ENCODE measurements at regions not wholly inside any gene's neighbourhood (a gene's known extent, or its start where the extent isn't known, plus 50 kb on each side); places are given as distances from the start of the nearest gene placed in this dataset.
A peak's percentile ranks its signal among the peaks of the same experiment; 100 is the strongest.
"Not testable (repeated sequence)": the region's sequence is repeated elsewhere in the genome, so short reads cannot be mapped to it uniquely, and the experiment has no call there.

DNA sequence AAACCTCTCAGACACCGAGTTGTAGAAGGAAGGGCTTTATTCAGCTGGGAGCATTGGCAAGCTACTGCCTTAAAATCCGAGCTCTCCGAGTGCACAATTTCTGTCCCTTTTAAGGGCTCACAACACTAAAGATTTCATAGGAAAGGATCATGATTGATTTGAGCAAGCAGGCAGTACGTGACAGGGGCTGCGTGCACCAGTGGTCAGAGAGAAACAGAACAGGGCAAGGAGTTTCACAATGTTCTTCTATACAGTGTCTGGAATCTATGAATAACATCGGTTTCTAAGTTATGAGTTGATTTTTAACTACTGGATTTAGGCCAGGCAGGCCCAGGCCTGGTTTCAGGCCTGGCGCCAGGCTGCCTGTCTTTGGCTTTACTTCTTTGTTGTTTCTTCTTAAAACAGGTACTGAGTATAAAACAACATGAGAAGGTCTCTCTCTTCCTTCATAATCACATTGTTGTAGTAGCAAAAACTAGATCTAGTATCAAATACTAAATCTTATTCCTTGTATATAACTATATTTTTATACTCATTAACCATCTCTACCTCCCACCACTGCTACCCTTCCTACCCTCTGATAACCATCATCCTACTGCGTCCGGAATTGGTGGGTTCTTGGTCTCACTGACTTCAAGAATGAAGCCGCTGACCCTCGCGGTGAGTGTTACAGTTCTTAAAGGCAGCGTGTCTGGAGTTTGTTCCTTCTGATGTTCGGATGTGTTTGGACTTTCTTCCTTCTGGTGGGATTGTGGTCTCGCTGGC lies 1212.5 kb downstream of the OTOL1 start:
- H3K79me2 ChIP-seq (ENCODE audit: insufficient read depth, low read length); H3K27ac ChIP-seq (ENCODE audit: low read depth, low read length); H3K9me3 ChIP-seq (ENCODE audit: low read depth, low read length); H3K4me3 ChIP-seq (ENCODE audit: insufficient read depth, low read length); H4K20me1 ChIP-seq (ENCODE audit: insufficient read depth, low read length); H3K36me3 ChIP-seq (ENCODE audit: insufficient read depth, low read length); H3K4me1 ChIP-seq (ENCODE audit: insufficient read depth, low read length); DNase-seq (ENCODE audit: insufficient read length, low spot score, missing footprints); H3K27me3 ChIP-seq (ENCODE audit: insufficient read depth, low read length): not testable (repeated sequence)
- Histone ChIP-seq H3K4me2 (ENCODE audit: insufficient read depth, low read length) (peak overlapping the region; percentile 47), H2AFZ (ENCODE audit: low read length) (peak overlapping the region; percentile 57)

DNA sequence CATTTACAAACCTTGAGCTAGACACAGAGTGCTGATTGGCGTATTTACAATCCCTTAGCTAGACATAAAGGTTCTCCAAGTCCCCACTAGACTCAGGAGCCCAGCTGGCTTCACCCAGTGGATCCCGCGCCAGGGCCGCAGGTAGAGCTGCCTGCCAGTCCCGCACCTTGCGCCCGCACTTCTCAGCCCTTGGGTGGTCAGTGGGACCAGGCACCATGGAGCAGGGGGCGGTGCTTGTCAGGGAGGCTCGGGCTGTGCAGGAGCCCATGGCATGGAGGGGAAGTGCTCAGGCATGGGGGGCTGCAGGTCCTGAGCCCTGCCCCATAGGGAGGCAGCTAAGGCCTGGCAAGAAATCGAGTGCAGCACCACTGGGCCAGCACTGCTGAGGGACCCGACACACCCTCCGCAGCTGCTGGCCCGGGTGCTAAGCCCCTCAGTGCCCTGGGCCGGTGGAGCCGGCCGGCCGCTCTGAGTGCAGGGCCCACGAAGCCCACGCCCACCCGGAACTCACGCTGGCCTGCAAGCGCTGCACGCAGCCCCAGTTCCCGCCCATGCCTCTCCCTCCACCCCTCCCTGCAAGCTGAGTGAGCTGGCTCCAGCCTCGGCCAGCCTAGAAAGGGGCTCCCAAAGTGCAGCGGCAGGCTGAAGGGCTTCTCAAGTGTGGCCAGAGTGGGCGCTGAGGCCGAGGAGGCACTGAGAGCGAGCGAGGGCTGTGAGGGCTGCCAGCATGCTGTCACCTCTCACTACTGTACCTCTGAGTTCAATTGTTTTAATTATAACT lies 1213.9 kb downstream of the OTOL1 start:
- no peaks in the 10 kb centered on the region for H3K27me3 ChIP-seq (ENCODE audit: insufficient read depth, low read length)
- no peak for DNase-seq (ENCODE audit: insufficient read length, low spot score, missing footprints)
- H3K4me1 ChIP-seq (ENCODE audit: insufficient read depth, low read length), result no peaks in the 10 kb centered on the region
- TF ChIP-seq, protein P1, sequence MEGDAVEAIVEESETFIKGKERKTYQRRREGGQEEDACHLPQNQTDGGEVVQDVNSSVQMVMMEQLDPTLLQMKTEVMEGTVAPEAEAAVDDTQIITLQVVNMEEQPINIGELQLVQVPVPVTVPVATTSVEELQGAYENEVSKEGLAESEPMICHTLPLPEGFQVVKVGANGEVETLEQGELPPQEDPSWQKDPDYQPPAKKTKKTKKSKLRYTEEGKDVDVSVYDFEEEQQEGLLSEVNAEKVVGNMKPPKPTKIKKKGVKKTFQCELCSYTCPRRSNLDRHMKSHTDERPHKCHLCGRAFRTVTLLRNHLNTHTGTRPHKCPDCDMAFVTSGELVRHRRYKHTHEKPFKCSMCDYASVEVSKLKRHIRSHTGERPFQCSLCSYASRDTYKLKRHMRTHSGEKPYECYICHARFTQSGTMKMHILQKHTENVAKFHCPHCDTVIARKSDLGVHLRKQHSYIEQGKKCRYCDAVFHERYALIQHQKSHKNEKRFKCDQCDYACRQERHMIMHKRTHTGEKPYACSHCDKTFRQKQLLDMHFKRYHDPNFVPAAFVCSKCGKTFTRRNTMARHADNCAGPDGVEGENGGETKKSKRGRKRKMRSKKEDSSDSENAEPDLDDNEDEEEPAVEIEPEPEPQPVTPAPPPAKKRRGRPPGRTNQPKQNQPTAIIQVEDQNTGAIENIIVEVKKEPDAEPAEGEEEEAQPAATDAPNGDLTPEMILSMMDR (IDR thresholded peaks at IDR 0.05; ENCODE audit: extremely low read depth, low read depth, low read length), result no peak
- no peaks in the 10 kb centered on the region for H3K36me3 ChIP-seq (ENCODE audit: insufficient read depth, low read length)
- no peaks in the 10 kb centered on the region for H3K79me2 ChIP-seq (ENCODE audit: insufficient read depth, low read length)
- H4K20me1 ChIP-seq (ENCODE audit: insufficient read depth, low read length), result no peaks in the 10 kb centered on the region
- H3K9me3 ChIP-seq (ENCODE audit: low read depth, low read length), result no peaks in the 10 kb centered on the region
- H3K4me2 ChIP-seq (ENCODE audit: insufficient read depth, low read length), result no peak overlapping the region
- no peak overlapping the region for H2AFZ ChIP-seq (ENCODE audit: low read length)
- no peak overlapping the region for H3K4me3 ChIP-seq (ENCODE audit: insufficient read depth, low read length)
- no peak overlapping the region for H3K27ac ChIP-seq (ENCODE audit: low read depth, low read length)

GRCh38 chr3:162717074-162717473 lies 1220.5 kb downstream of the OTOL1 start:
- H3K27me3 ChIP-seq (ENCODE audit: insufficient read depth, low read length); H3K36me3 ChIP-seq (ENCODE audit: insufficient read depth, low read length); H2AFZ ChIP-seq (ENCODE audit: low read length); H4K20me1 ChIP-seq (ENCODE audit: insufficient read depth, low read length); H3K27ac ChIP-seq (ENCODE audit: low read depth, low read length); H3K79me2 ChIP-seq (ENCODE audit: insufficient read depth, low read length); H3K9me3 ChIP-seq (ENCODE audit: low read depth, low read length); H3K4me2 ChIP-seq (ENCODE audit: insufficient read depth, low read length); DNase-seq (ENCODE audit: insufficient read length, low spot score, missing footprints); H3K4me3 ChIP-seq (ENCODE audit: insufficient read depth, low read length): not testable (repeated sequence)
- peaks cover 12% of the 10 kb centered on the region for H3K4me1 ChIP-seq (ENCODE audit: insufficient read depth, low read length)

DNA sequence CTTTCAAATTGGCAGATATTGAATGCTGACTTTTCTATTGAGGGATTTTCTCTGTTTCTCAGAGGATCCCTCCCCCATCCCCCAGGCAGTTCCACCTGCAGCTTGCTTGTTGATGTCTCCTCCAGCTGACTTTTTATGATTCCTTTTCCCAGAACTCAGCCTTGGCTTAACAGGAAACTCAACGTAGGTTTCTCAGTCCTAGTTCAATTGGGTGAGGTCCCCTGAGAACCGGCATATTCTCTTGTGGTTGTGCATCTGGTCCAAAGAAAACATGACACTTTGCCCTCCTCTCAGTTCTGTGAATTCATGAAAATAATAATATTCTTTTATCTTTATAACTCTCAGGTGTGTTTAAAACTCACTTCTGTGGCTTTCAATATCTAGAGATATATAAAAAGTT lies 1222.1 kb downstream of the OTOL1 start:
- H2AFZ ChIP-seq (ENCODE audit: low read length), result no peak overlapping the region
- TF ChIP-seq, protein P1 (IDR thresholded peaks at IDR 0.05; ENCODE audit: extremely low read depth, low read depth, low read length), result no peak
- no peak overlapping the region for H3K4me2 ChIP-seq (ENCODE audit: insufficient read depth, low read length)
- no peaks in the 10 kb centered on the region for H4K20me1 ChIP-seq (ENCODE audit: insufficient read depth, low read length)
- H3K27me3 ChIP-seq (ENCODE audit: insufficient read depth, low read length), result no peaks in the 10 kb centered on the region
- H3K4me3 ChIP-seq (ENCODE audit: insufficient read depth, low read length), result no peak overlapping the region
- no peak overlapping the region for H3K27ac ChIP-seq (ENCODE audit: low read depth, low read length)
- no peaks in the 10 kb centered on the region for H3K79me2 ChIP-seq (ENCODE audit: insufficient read depth, low read length)
- H3K4me1 ChIP-seq (ENCODE audit: insufficient read depth, low read length), result peaks cover 12% of the 10 kb centered on the region
- DNase-seq (ENCODE audit: insufficient read length, low spot score, missing footprints), result no peak
- H3K36me3 ChIP-seq (ENCODE audit: insufficient read depth, low read length), result no peaks in the 10 kb centered on the region
- H3K9me3 ChIP-seq (ENCODE audit: low read depth, low read length), result no peaks in the 10 kb centered on the region

Data from osteoblast (primary cell).